ENCODE measurements at regions not wholly inside any gene's neighbourhood (a gene's known extent, or its start where the extent isn't known, plus 50 kb on each side); places are given as distances from the start of the nearest gene placed in this dataset.

GRCh38 chr5:144028058-144028457 is 142.4 kb downstream of the YIPF5 start:
- H3T11ph ChIP-seq (ENCODE audit: low read length), result no peak overlapping the region
- H3K56ac ChIP-seq (ENCODE audit: insufficient read length, low read depth, low read length), result no peak overlapping the region
- no peak overlapping the region for H2AK5ac ChIP-seq (ENCODE audit: insufficient read length, low read length)
- H3K4me1 ChIP-seq (ENCODE audit: insufficient read depth, low read length), result no peaks in the 10 kb centered on the region
- H3K18ac ChIP-seq (ENCODE audit: insufficient read length, low read depth, low read length), result no peak overlapping the region
- H3K4me1 Mint-ChIP-seq, result peaks cover 0 to 3% of the 10 kb centered on the region in 2 experiments; a peak in 1 of 4 replicates
- no peaks in the 10 kb centered on the region for H3K9me3 ChIP-seq (ENCODE audit: control insufficient read depth, low read depth, low read length)
- no peak for DNase-seq
- no peak overlapping the region for H2BK12ac ChIP-seq (ENCODE audit: insufficient read length, low read depth, low read length)
- no peak overlapping the region for H3K14ac ChIP-seq (ENCODE audit: insufficient read depth, low read length)
- TF ChIP-seq CTCF (conservative IDR thresholded peaks at IDR 0.05), result no peak
- H3K4me3 Mint-ChIP-seq, result no peak overlapping the region
- no peaks in the 10 kb centered on the region for H3K36me3 Mint-ChIP-seq (ENCODE audit: insufficient read depth in 1 of 3, low read depth in 3 of 3)
- no CpG with 5 or more reads among the region's 2 CpGs for WGBS (ENCODE audit: extremely low coverage, insufficient read length, low lambda C conversion rate)
- H3K4me2 ChIP-seq (ENCODE audit: insufficient read depth, insufficient read length, low read length), result no peak overlapping the region
- no peak overlapping the region for H2BK5ac ChIP-seq (ENCODE audit: insufficient read length, low read length)
- no peaks in the 10 kb centered on the region for H3K27me3 ChIP-seq (ENCODE audit: insufficient read depth, low read length)
- no peak overlapping the region for H3K4ac ChIP-seq (ENCODE audit: low read depth, low read length)
- H3K27me3 Mint-ChIP-seq (ENCODE audit: low read depth), result no peaks in the 10 kb centered on the region
- H2AFZ ChIP-seq (ENCODE audit: low read length), result no peak overlapping the region
- no peak overlapping the region for H2BK120ac ChIP-seq (ENCODE audit: low read depth, low read length, poor library complexity, severe bottlenecking)
- H4K5ac ChIP-seq (ENCODE audit: insufficient read length, low read depth, low read length), result no peak overlapping the region
- H4K8ac ChIP-seq (replicated peaks; ENCODE audit: insufficient read length, low read depth, low read length), result no peak overlapping the region
- no peaks in the 10 kb centered on the region for H3K23me2 ChIP-seq (ENCODE audit: insufficient read length, low read depth, low read length, poor library complexity, severe bottlenecking)
- no peak overlapping the region for H4K91ac ChIP-seq (ENCODE audit: insufficient read length, low read depth, low read length)
- H3K23ac ChIP-seq (ENCODE audit: insufficient read length, low read depth, low read length), result no peak overlapping the region
- no peaks in the 10 kb centered on the region for H3K79me1 ChIP-seq (ENCODE audit: insufficient read depth, low read depth, low read length, poor library complexity, severe bottlenecking)
- no peak overlapping the region for H3K9ac ChIP-seq (ENCODE audit: extremely low read depth, insufficient read length, low read length)
- no peak overlapping the region for H2BK20ac ChIP-seq (ENCODE audit: low read depth, low read length, poor library complexity, severe bottlenecking)
- no peak overlapping the region for H2BK15ac ChIP-seq (ENCODE audit: low read depth, low read length)
- H4K20me1 ChIP-seq (ENCODE audit: control insufficient read depth, insufficient read depth, insufficient read length), result no peaks in the 10 kb centered on the region
- H3K9me3 Mint-ChIP-seq, result no peaks in the 10 kb centered on the region; a peak in 1 of 5 replicates
- H3K27ac ChIP-seq (ENCODE audit: insufficient read length, low read depth, low read length), result no peak overlapping the region
- no peak overlapping the region for H3K27ac Mint-ChIP-seq
- H3K79me2 ChIP-seq (ENCODE audit: insufficient read depth, low read length), result no peaks in the 10 kb centered on the region
